Ishikawa (cell line): ENCODE measurements at regions not wholly inside any gene's neighbourhood (a gene's known extent, or its start where the extent isn't known, plus 50 kb on each side); places are given as distances from the start of the nearest gene placed in this dataset.

Experiments used
- CEBPB ChIP-seq: IDR thresholded peaks from 2 replicates; pipeline ENCODE4 v1.6.1; 2012
- CREB1 ChIP-seq: IDR thresholded peaks from 2 replicates; pipeline ENCODE4 v1.6.1; 2012; ENCODE audit warnings: low read depth
- EP300 ChIP-seq: IDR thresholded peaks from 2 replicates; pipeline ENCODE4 v1.6.1; 2012; ENCODE audit warnings: borderline replicate concordance
- MAX ChIP-seq: IDR thresholded peaks from 2 replicates; pipeline ENCODE4 v1.6.1; 2012
- NFIC ChIP-seq: IDR thresholded peaks from 2 replicates; pipeline ENCODE4 v1.6.1; 2012
- REST ChIP-seq: IDR thresholded peaks from 2 replicates; pipeline ENCODE4 v1.6.1; 2012; ENCODE audit warnings: low read depth, mild to moderate bottlenecking
- YY1 ChIP-seq: IDR thresholded peaks from 2 replicates; pipeline ENCODE4 v1.6.1; 2012; ENCODE audit warnings: low read depth

- TF ChIP-seq REST: no peak
- TF ChIP-seq EP300: no peak
- no peak for TF ChIP-seq YY1
- no peak for TF ChIP-seq CREB1
- no peak for TF ChIP-seq MAX
- TF ChIP-seq NFIC: no peak
- no peak for TF ChIP-seq CEBPB
Measured at GRCh38 chr2:225288986-225289385, 110.5 kb upstream of the NYAP2 start.
